H9 (cell line): ENCODE measurements at regions not wholly inside any gene's neighbourhood (a gene's known extent, or its start where the extent isn't known, plus 50 kb on each side); places are given as distances from the start of the nearest gene placed in this dataset.

Source experiments
- DNase-seq: peaks from one replicate; pipeline ENCODE4 v3.0.0-alpha.2; 2017
- H2AFZ ChIP-seq: one replicate; pipeline ENCODE4 v1.6.1; 2013; ENCODE audit warnings: mild to moderate bottlenecking, low read length, control low read depth, moderate library complexity
- H2AK5ac ChIP-seq: 2 replicates; pipeline ENCODE4 v1.6.1; 2013; ENCODE audit warnings: low read length, control low read depth, mixed read lengths; ENCODE audit not compliant: insufficient read length
- H2BK120ac ChIP-seq: one replicate; pipeline ENCODE4 v1.6.1; 2013; ENCODE audit warnings: low read depth, mild to moderate bottlenecking, low read length, control low read depth, inconsistent platforms; ENCODE audit not compliant: poor library complexity, severe bottlenecking
- H2BK12ac ChIP-seq: 2 replicates; pipeline ENCODE4 v1.6.1; 2013; ENCODE audit warnings: low read length, control low read depth, mixed read lengths, low read depth; ENCODE audit not compliant: insufficient read length
- H2BK15ac ChIP-seq: 2 replicates; pipeline ENCODE4 v1.6.1; 2013; ENCODE audit warnings: low read depth, low read length, control low read depth
- H2BK20ac ChIP-seq: one replicate; pipeline ENCODE4 v1.6.1; 2013; ENCODE audit warnings: low read depth, mild to moderate bottlenecking, low read length, control low read depth, inconsistent platforms; ENCODE audit not compliant: poor library complexity, severe bottlenecking
- H2BK5ac ChIP-seq: 2 replicates; pipeline ENCODE4 v1.6.1; 2013; ENCODE audit warnings: low read length, control low read depth, mixed read lengths; ENCODE audit not compliant: insufficient read length
- H3K14ac ChIP-seq: 2 replicates; pipeline ENCODE4 v1.6.1; 2013; ENCODE audit warnings: low read length, control low read depth; ENCODE audit not compliant: insufficient read depth
- H3K18ac ChIP-seq: 2 replicates; pipeline ENCODE4 v1.6.1; 2013; ENCODE audit warnings: low read depth, mild to moderate bottlenecking, mixed read lengths, low read length, control low read depth; ENCODE audit not compliant: insufficient read length
- H3K23ac ChIP-seq: 2 replicates; pipeline ENCODE4 v1.6.1; 2013; ENCODE audit warnings: low read length, control low read depth, mixed read lengths, low read depth; ENCODE audit not compliant: insufficient read length
- H3K23me2 ChIP-seq: 2 replicates; pipeline ENCODE4 v1.6.1; 2013; ENCODE audit warnings: low read depth, mild to moderate bottlenecking, mixed read lengths, low read length, control low read depth; ENCODE audit not compliant: insufficient read length, poor library complexity, severe bottlenecking
- H3K27ac ChIP-seq: 2 replicates; pipeline ENCODE4 v1.5.1; 2013; ENCODE audit warnings: low read length, control low read depth, mixed read lengths, low read depth; ENCODE audit not compliant: insufficient read length
- H3K27me3 ChIP-seq: 2 replicates; pipeline ENCODE4 v1.6.1; 2013; ENCODE audit warnings: low read length, control low read depth, inconsistent platforms; ENCODE audit not compliant: insufficient read depth
- H3K4ac ChIP-seq: 2 replicates; pipeline ENCODE4 v1.6.1; 2013; ENCODE audit warnings: low read depth, mild to moderate bottlenecking, control low read depth, inconsistent platforms, low read length, moderate library complexity
- H3K4me1 ChIP-seq: 2 replicates; pipeline ENCODE4 v1.6.1; 2013; ENCODE audit warnings: low read length, control low read depth, inconsistent platforms; ENCODE audit not compliant: insufficient read depth
- H3K4me2 ChIP-seq: 2 replicates; pipeline ENCODE4 v1.6.1; 2013; ENCODE audit warnings: low read length, control low read depth, mixed read lengths; ENCODE audit not compliant: insufficient read length, insufficient read depth
- H3K56ac ChIP-seq: 2 replicates; pipeline ENCODE4 v1.6.1; 2013; ENCODE audit warnings: low read depth, mild to moderate bottlenecking, mixed read lengths, low read length, control low read depth; ENCODE audit not compliant: insufficient read length
- H3K79me1 ChIP-seq: 2 replicates; pipeline ENCODE4 v1.6.1; 2013; ENCODE audit warnings: low read depth, mild to moderate bottlenecking, moderate library complexity, low read length, control low read depth, inconsistent platforms; ENCODE audit not compliant: insufficient read depth, poor library complexity, severe bottlenecking
- H3K79me2 ChIP-seq: 2 replicates; pipeline ENCODE4 v1.6.1; 2013; ENCODE audit warnings: low read length, control low read depth, inconsistent platforms; ENCODE audit not compliant: insufficient read depth
- H3K9ac ChIP-seq: 2 replicates; pipeline ENCODE4 v1.6.1; 2013; ENCODE audit warnings: low read length, control low read depth, mixed read lengths; ENCODE audit not compliant: insufficient read length; ENCODE audit errors: extremely low read depth
- H3K9me3 ChIP-seq: one replicate; pipeline ENCODE4 v1.6.1; 2013; ENCODE audit warnings: low read depth, low read length, inconsistent platforms; ENCODE audit not compliant: control insufficient read depth
- H3T11ph ChIP-seq: one replicate; pipeline ENCODE4 v1.6.1; 2013; ENCODE audit warnings: mild to moderate bottlenecking, low read length, control low read depth, inconsistent platforms
- H4K20me1 ChIP-seq: one replicate; pipeline ENCODE4 v1.6.1; 2013; ENCODE audit not compliant: control insufficient read depth, insufficient read length, insufficient read depth
- H4K5ac ChIP-seq: 2 replicates; pipeline ENCODE4 v1.6.1; 2013; ENCODE audit warnings: low read depth, mild to moderate bottlenecking, mixed read lengths, low read length, control low read depth; ENCODE audit not compliant: insufficient read length
- H4K8ac ChIP-seq: replicated peaks from 2 replicates; pipeline ENCODE4 v1.6.1; 2013; ENCODE audit warnings: low read length, control low read depth, mixed read lengths, low read depth; ENCODE audit not compliant: insufficient read length
- H4K91ac ChIP-seq: 2 replicates; pipeline ENCODE4 v1.6.1; 2013; ENCODE audit warnings: low read depth, mild to moderate bottlenecking, moderate library complexity, mixed read lengths, low read length, control low read depth; ENCODE audit not compliant: insufficient read length
- H3K27ac Mint-ChIP-seq, 3 experiments: 2 replicates in 2 of 3; 3 replicates in 1 of 3; pipeline ENCODE4 v1.8.0; 2020 to 2021; ENCODE audit warnings: mixed read lengths in 3 of 3, mild to moderate bottlenecking in 1 of 3, moderate library complexity in 1 of 3
- H3K27me3 Mint-ChIP-seq: 2 replicates; pipeline ENCODE4 v1.8.0; 2021; ENCODE audit warnings: low read depth, mild to moderate bottlenecking, moderate library complexity, mixed read lengths
- H3K36me3 Mint-ChIP-seq, 3 experiments: 2 replicates in 2 of 3; 3 replicates in 1 of 3; pipeline ENCODE4 v1.8.0; 2020 to 2021; ENCODE audit warnings: low read depth in 3 of 3, mixed read lengths in 3 of 3; ENCODE audit not compliant: insufficient read depth in 1 of 3
- H3K4me1 Mint-ChIP-seq, 2 experiments: 2 replicates each; pipeline ENCODE4 v1.8.0; 2020; ENCODE audit warnings: mixed read lengths in 2 of 2
- H3K4me3 Mint-ChIP-seq, 2 experiments: 2 replicates in 1 of 2; 3 replicates in 1 of 2; pipeline ENCODE4 v1.8.0; 2020 to 2021; ENCODE audit warnings: mild to moderate bottlenecking in 2 of 2, mixed read lengths in 2 of 2, moderate library complexity in 1 of 2
- H3K9me3 Mint-ChIP-seq, 2 experiments: 2 replicates in 1 of 2; 3 replicates in 1 of 2; pipeline ENCODE4 v1.8.0; 2020; ENCODE audit warnings: mild to moderate bottlenecking in 2 of 2, mixed read lengths in 2 of 2, moderate library complexity in 1 of 2
- WGBS: extraction: QIAGEN DNeasy Blood & Tissue Kit; methylation state at CpG from one replicate; pipeline ENCODE4 v1.1.7; 2013; ENCODE audit warnings: missing lambda C conversion rate, low lambda C conversion rate, mixed read lengths; ENCODE audit not compliant: insufficient read length; ENCODE audit errors: extremely low coverage; 5-methylcytosine and 5-hydroxymethylcytosine counted together
- TF ChIP-seq, protein P1 (sequence below): fragments of 200-600 bp; sonication (generic); conservative IDR thresholded peaks from 3 replicates; pipeline ENCODE4 v1.8.0; 2021; ENCODE audit warnings: antibody characterized with exemption, mild to moderate bottlenecking

DNA sequence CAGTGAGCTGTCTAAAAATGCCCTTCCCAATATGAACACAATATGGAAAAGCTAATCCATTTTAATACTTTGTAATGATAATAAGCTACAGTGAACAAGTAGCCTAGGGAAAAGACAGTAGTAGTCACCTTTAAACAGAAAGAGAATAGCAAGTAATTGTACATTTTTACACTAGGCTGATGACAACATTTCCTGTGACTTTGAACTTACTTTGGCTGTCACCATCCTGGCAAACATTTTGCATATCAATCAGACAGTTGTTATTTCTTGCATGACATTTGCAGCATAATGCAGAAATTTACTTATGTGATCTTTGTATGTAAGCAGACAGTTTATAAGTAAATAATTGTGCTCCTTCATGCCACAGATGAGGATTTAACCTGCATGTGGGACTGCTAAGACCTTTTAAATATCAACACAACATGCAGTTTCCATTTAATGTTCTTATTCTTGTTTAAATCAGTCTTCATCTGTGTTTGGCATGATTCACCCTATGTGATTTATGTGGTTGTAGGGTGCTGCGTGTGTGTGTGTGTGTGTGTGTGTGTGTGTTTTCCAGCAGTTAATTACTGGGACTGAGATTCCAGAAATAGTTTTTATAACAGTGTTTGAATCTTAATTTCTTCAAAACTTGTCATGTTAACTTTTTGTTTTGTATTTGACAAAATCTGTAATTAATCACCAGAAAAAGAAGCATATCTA, 997.1 kb upstream of the ARRDC3 start:
- Histone ChIP-seq H3K27ac (no peak overlapping the region), H4K20me1 (no peaks in the 10 kb centered on the region), H4K5ac (no peak overlapping the region), H2BK5ac (no peak overlapping the region), H2AFZ (no peak overlapping the region), H3K4me1 (no peaks in the 10 kb centered on the region), H3K23me2 (no peaks in the 10 kb centered on the region), H2AK5ac (no peak overlapping the region), H2BK20ac (no peak overlapping the region), H3K14ac (no peak overlapping the region), H3K18ac (no peak overlapping the region), H3K4ac (no peak overlapping the region), H3T11ph (no peak overlapping the region), H3K9me3 (no peaks in the 10 kb centered on the region), H2BK120ac (no peak overlapping the region), H2BK15ac (no peak overlapping the region), H3K79me2 (no peaks in the 10 kb centered on the region), H3K23ac (no peak overlapping the region), H3K4me2 (no peak overlapping the region), H3K9ac (no peak overlapping the region), H2BK12ac (no peak overlapping the region), H3K56ac (no peak overlapping the region), H4K91ac (no peak overlapping the region), H3K27me3 (no peaks in the 10 kb centered on the region), H4K8ac (no peak overlapping the region), H3K79me1 (no peaks in the 10 kb centered on the region)
- no peak for DNase-seq
- Mint-ChIP-seq H3K36me3 (no peaks in the 10 kb centered on the region), H3K9me3 (no peaks in the 10 kb centered on the region), H3K27me3 (no peaks in the 10 kb centered on the region; the same call in 1 of the 2 replicates), H3K4me3 (no peak overlapping the region), H3K4me1 (peaks cover 6 to 11% of the 10 kb centered on the region in 2 experiments; a peak in 3 of 4 replicates), H3K27ac (no peak overlapping the region)
- WGBS: no CpG with 5 or more reads among the region's 1 CpG
- TF ChIP-seq, protein P1, sequence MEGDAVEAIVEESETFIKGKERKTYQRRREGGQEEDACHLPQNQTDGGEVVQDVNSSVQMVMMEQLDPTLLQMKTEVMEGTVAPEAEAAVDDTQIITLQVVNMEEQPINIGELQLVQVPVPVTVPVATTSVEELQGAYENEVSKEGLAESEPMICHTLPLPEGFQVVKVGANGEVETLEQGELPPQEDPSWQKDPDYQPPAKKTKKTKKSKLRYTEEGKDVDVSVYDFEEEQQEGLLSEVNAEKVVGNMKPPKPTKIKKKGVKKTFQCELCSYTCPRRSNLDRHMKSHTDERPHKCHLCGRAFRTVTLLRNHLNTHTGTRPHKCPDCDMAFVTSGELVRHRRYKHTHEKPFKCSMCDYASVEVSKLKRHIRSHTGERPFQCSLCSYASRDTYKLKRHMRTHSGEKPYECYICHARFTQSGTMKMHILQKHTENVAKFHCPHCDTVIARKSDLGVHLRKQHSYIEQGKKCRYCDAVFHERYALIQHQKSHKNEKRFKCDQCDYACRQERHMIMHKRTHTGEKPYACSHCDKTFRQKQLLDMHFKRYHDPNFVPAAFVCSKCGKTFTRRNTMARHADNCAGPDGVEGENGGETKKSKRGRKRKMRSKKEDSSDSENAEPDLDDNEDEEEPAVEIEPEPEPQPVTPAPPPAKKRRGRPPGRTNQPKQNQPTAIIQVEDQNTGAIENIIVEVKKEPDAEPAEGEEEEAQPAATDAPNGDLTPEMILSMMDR: no peak
